Heart left ventricle (tissue), 16 donors: ENCODE measurements at regions not wholly inside any gene's neighbourhood (a gene's known extent, or its start where the extent isn't known, plus 50 kb on each side); places are given as distances from the start of the nearest gene placed in this dataset.

Experiments used
- ATAC-seq, 4 donors: fragments of 200-7000 bp; cut with Tn5 transposase; one replicate each; pipeline ENCODE4 v1.9.1; 2020 to 2022; ENCODE audit warnings: moderate library complexity in 4 of 4, mild to moderate bottlenecking in 3 of 4, moderate number of reproducible peaks in 1 of 4
- DNase-seq, 5 donors: peaks; one replicate each; pipeline ENCODE4 v3.0.0-alpha.2; 2020
- H3K27ac ChIP-seq, 12 donors: fragments of 200-600 bp; sonication (generic) in 4 of 12; one replicate each; pipeline versions ENCODE4 v1.5.0 to v1.8.0; 2016 to 2022; ENCODE audit warnings: mild to moderate bottlenecking in 2 of 12
- H3K27me3 ChIP-seq, 9 donors: fragments of 200-600 bp; sonication (generic) in 2 of 9; one replicate each; pipeline versions ENCODE4 v1.5.1 to v1.8.0; 2016 to 2022; ENCODE audit warnings: mild to moderate bottlenecking in 3 of 9
- H3K36me3 ChIP-seq, 9 donors: fragments of 200-600 bp; sonication (generic) in 2 of 9; one replicate each; pipeline versions ENCODE4 v1.5.0 to v1.8.0; 2018 to 2022; ENCODE audit warnings: mild to moderate bottlenecking in 2 of 9
- H3K4me1 ChIP-seq, 12 donors: fragments of 200-600 bp; sonication (generic) in 4 of 12; one replicate each; pipeline versions ENCODE4 v1.5.0 to v1.8.0; 2016 to 2022; ENCODE audit warnings: mild to moderate bottlenecking in 3 of 12
- H3K4me3 ChIP-seq, 12 donors: fragments of 200-600 bp; sonication (generic) in 4 of 12; one replicate each; pipeline versions ENCODE4 v1.5.0 to v1.8.0; 2017 to 2022; ENCODE audit warnings: mild to moderate bottlenecking in 9 of 12, moderate library complexity in 4 of 12
- H3K9me3 ChIP-seq, 12 donors: fragments of 200-600 bp; sonication (generic) in 4 of 12; one replicate each; pipeline versions ENCODE4 v1.5.0 to v1.8.0; 2016 to 2022; ENCODE audit warnings: mild to moderate bottlenecking in 1 of 12
- CTCF ChIP-seq, 12 donors: fragments of 200-600 bp; sonication (generic) in 4 of 12; IDR thresholded peaks; one replicate each; pipeline versions ENCODE4 v1.5.0 to v1.8.0; 2018 to 2022; ENCODE audit warnings: antibody characterized with exemption in 12 of 12, mild to moderate bottlenecking in 5 of 12
- POLR2A ChIP-seq, 2 donors: fragments of 450-650 bp; IDR thresholded peaks; one replicate each; pipeline ENCODE4 v1.6.1; 2017; ENCODE audit warnings: antibody characterized with exemption in 2 of 2, mild to moderate bottlenecking in 2 of 2, moderate library complexity in 2 of 2
- WGBS, 4 donors: extraction: QIAGEN DNeasy Blood & Tissue Kit in 2 of 4; methylation state at CpG; one replicate each; pipeline versions ENCODE4 v1.1.5 to v1.1.7; 2013 to 2018; 5-methylcytosine and 5-hydroxymethylcytosine counted together
- intact Hi-C, 10 donors: fragments of 100-400 bp; cut with DNase I; formaldehyde crosslinking; loops; one replicate each; pipeline versions ENCODE4 v1.11.1 to v1.14.2; 2022
- donor health status: ischemic (EF 13 %, LVEDD 7.1; RV severe dilation, severe dysfunction).
- donor health status: healthy with polysubstance abuse.
- donor health status: DM: no; HTN: yes; CAD: no.
- donor health status: DM: no; HTN: no; CAD: no.
- donor health status: ischemic (EF 25% LVEDD 6.9; RV normal size, moderate dysfunction).
- donor health status: ischemic (EF 25% LVEDD 5.7; RV mildly dilated, moderate dysfunction).
- donor health status: healthy.
- donor health status: DM: yes; HTN: yes; CAD: no.
- donor health status: ischemic (EF 35%, LVEDD 5.7; RV mildly dilated, moderate dysfunction).
- donor health status: nonischemic (EF 11% LVEDD 7.7; RV severe dilation, severe dysfunction).
- donor health status: DM: yes; HTN: yes; CAD: no.
- donor health status: PGD.
- donor health status: ischemic (EF 29% LVEDD 5.4; RV normal size, mild dysfunction).
- donor health status: nonischemic (EF 23%, LVEDD 6.1; RV moderate dilation, normal function).

DNA sequence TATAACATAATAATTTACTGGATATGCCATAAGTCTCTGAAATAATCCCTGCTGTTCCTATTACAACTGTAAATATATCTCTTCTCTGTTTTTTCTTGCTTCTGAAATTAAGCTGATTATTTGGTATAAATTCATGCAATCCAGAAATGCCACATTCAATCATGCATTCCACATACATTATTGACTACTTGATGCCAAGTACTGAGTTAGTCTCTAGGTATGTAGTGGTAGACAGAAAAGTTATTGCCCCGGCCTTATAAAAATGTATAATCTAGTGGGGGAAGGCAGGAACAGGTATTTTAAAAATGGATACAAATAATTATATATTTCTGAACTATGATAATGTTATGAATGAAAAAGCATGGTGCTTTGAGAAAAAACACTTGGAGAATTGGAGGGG, 338.6 kb upstream of the SNX7 start:
- intact Hi-C loops: no loop called here

DNA sequence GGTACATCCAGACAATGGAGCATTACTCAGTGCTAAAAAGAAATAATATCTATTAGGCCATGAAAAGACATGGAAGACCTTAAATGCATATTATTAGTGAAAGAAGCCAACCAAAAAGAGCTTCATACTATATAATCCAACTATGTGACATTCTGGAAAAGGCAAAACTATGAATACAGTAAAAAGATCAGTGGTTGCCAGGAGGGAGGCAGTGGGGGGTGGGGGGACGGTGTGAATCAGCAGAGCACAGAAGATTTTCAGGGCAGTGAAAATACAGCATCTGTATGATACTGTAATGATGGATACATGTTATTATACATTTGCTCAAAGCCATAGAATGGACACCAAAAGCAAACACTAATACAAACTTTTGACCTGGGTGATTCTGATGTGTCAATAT, 339.4 kb upstream of the SNX7 start:
- intact Hi-C loops: no loop called here
- Histone ChIP-seq H3K27me3 (no peaks in the 10 kb centered on the region), H3K27ac (no peak overlapping the region), H3K4me3 (no peak overlapping the region), H3K36me3 (no peaks in the 10 kb centered on the region), H3K4me1 (peaks cover 0 to 46% (median 4%) of the 10 kb centered on the region in 12 donors), H3K9me3 (no peaks in the 10 kb centered on the region)
- no peak for TF ChIP-seq CTCF (IDR thresholded peaks at IDR 0.05)
- DNase-seq: no peak
- WGBS, 4 donors: 59 to 83% (median 70%) methylated on average over 1 of the region's 1 CpG
- no peak for ATAC-seq

More for the DNA sequence above, 338.6 kb upstream of the SNX7 start:
- Histone ChIP-seq H3K27ac (peak overlapping the region in 3 of 12 donors; percentile 8 to 82 (median 47)), H3K4me3 (no peak overlapping the region), H3K36me3 (no peaks in the 10 kb centered on the region), H3K27me3 (no peaks in the 10 kb centered on the region), H3K9me3 (no peaks in the 10 kb centered on the region), H3K4me1 (peaks cover 0 to 47% (median 5%) of the 10 kb centered on the region in 12 donors)
- ATAC-seq (no peak), DNase-seq (no peak)
- WGBS, 4 donors: 84 to 92% (median 88%) methylated on average over 1 of the region's 1 CpG
- TF ChIP-seq POLR2A (IDR thresholded peaks at IDR 0.05): no peak
- no peak for TF ChIP-seq CTCF (IDR thresholded peaks at IDR 0.05)

- WGBS, 4 donors: 80 to 94% (median 92%) methylated on average over 2 of the region's 2 CpGs
- TF ChIP-seq POLR2A (IDR thresholded peaks at IDR 0.05) (no peak), CTCF (IDR thresholded peaks at IDR 0.05) (no peak)
- ATAC-seq (no peak), DNase-seq (no peak)
- Histone ChIP-seq H3K27ac (no peak overlapping the region), H3K4me1 (peaks cover 0 to 42% (median 2%) of the 10 kb centered on the region in 12 donors), H3K9me3 (no peaks in the 10 kb centered on the region), H3K4me3 (no peak overlapping the region), H3K36me3 (no peaks in the 10 kb centered on the region), H3K27me3 (no peaks in the 10 kb centered on the region)
- intact Hi-C loops: no loop called here
Measured at GRCh38 chr1:98321191-98321590, 340.3 kb upstream of the SNX7 start.

GRCh38 chr1:98316286-98316905, 345.1 kb upstream of the SNX7 start:
- DNase-seq: peak in 1 of 5 donors; percentile 38
- no peak for TF ChIP-seq POLR2A (IDR thresholded peaks at IDR 0.05)
- no peak for TF ChIP-seq CTCF (IDR thresholded peaks at IDR 0.05)
- Histone ChIP-seq H3K36me3 (no peaks in the 10 kb centered on the region), H3K4me1 (peaks cover 0 to 18% (median 0%) of the 10 kb centered on the region in 12 donors), H3K4me3 (no peak overlapping the region), H3K27me3 (no peaks in the 10 kb centered on the region), H3K27ac (no peak overlapping the region), H3K9me3 (no peaks in the 10 kb centered on the region)
- intact Hi-C loops: loop anchor here in 1 of 10 donors (2.0 kb wide), 1 partner anchor 30 kb away; no protein-coding TSS in a partner anchor
- 56 to 62% (median 57%) methylated on average over 2 of the region's 2 CpGs for WGBS, 4 donors
- ATAC-seq: no peak
